Small intestine (tissue), 7 donors: ENCODE measurements at regions not wholly inside any gene's neighbourhood (a gene's known extent, or its start where the extent isn't known, plus 50 kb on each side); places are given as distances from the start of the nearest gene placed in this dataset.

Source experiments
- DNase-seq, 2 donors: peaks; one replicate each; pipeline versions ENCODE4 v3.0.0 to v3.0.0-alpha.2; 2013
- FAIRE-seq: peaks from 2 replicates; lab custom pipeline; 2012; peaks lifted over from hg19 to GRCh38; lab: Jason Lieb, UNC
- H3K27ac ChIP-seq, 3 donors: one replicate each; pipeline ENCODE4 v1.5.1; 2013; ENCODE audit warnings: low read length in 2 of 3, mild to moderate bottlenecking in 2 of 3, control low read depth in 1 of 3, inconsistent platforms in 1 of 3, low read depth in 1 of 3, moderate library complexity in 1 of 3
- H3K27me3 ChIP-seq, 3 donors: one replicate each; pipeline ENCODE4 v1.6.1; 2013; ENCODE audit warnings: low read length in 3 of 3, inconsistent platforms in 1 of 3; ENCODE audit not compliant: control insufficient read depth in 3 of 3, insufficient read depth in 3 of 3
- H3K36me3 ChIP-seq, 3 donors: one replicate each; pipeline ENCODE4 v1.6.1; 2013; ENCODE audit warnings: low read length in 3 of 3, inconsistent platforms in 1 of 3, low read depth in 1 of 3, mild to moderate bottlenecking in 1 of 3, moderate library complexity in 1 of 3; ENCODE audit not compliant: control insufficient read depth in 3 of 3, insufficient read depth in 2 of 3
- H3K4me1 ChIP-seq, 3 donors: one replicate each; pipeline ENCODE4 v1.6.1; 2013; ENCODE audit warnings: low read length in 2 of 3, inconsistent platforms in 1 of 3, low read depth in 1 of 3, mild to moderate bottlenecking in 1 of 3, moderate library complexity in 1 of 3; ENCODE audit not compliant: control insufficient read depth in 3 of 3, insufficient read depth in 2 of 3
- H3K4me3 ChIP-seq, 3 donors: one replicate each; pipeline ENCODE4 v1.5.1; 2013; ENCODE audit warnings: low read length in 3 of 3, control low read depth in 1 of 3, inconsistent platforms in 1 of 3, low read depth in 1 of 3, mild to moderate bottlenecking in 1 of 3, moderate library complexity in 1 of 3
- H3K9me3 ChIP-seq, 2 donors: one replicate each; pipeline ENCODE4 v1.6.1; 2013; ENCODE audit warnings: low read depth in 1 of 2, low read length in 1 of 2; ENCODE audit not compliant: control insufficient read depth in 2 of 2, insufficient read depth in 1 of 2
- WGBS, 3 donors: extraction: QIAGEN DNeasy Blood & Tissue Kit; methylation state at CpG; one replicate each; pipeline ENCODE4 v1.1.7; 2013; 5-methylcytosine and 5-hydroxymethylcytosine counted together
- donor health status: healthy with polysubstance abuse.
- donor health status: control.
- donor health status: control.
- donor health status: Bipolar disorder and iron deficiency.
- donor health status: healthy.

GRCh38 chr11:92636543-92637188, 332.8 kb upstream of the MTNR1B start:
- no peaks in the 10 kb centered on the region for H3K36me3 ChIP-seq
- WGBS, 3 donors, result 73 to 75% (median 75%) methylated on average over 3 of the region's 3 CpGs

GRCh38 chr11:92638678-92639077, 330.8 kb upstream of the MTNR1B start:
- no peak for DNase-seq
- Histone ChIP-seq H3K27me3 (no peaks in the 10 kb centered on the region), H3K4me1 (no peaks in the 10 kb centered on the region), H3K4me3 (no peak overlapping the region), H3K9me3 (no peaks in the 10 kb centered on the region), H3K27ac (no peak overlapping the region), H3K36me3 (no peaks in the 10 kb centered on the region)
- FAIRE-seq, result no peak
- 50 to 74% (median 59%) methylated on average over 3 of the region's 3 CpGs for WGBS, 3 donors

More at GRCh38 chr11:92636543-92637188, 332.8 kb upstream of the MTNR1B start:
- Histone ChIP-seq H3K27ac (no peak overlapping the region), H3K4me3 (no peak overlapping the region), H3K4me1 (no peaks in the 10 kb centered on the region), H3K9me3 (no peaks in the 10 kb centered on the region), H3K27me3 (no peaks in the 10 kb centered on the region)
- no peak for DNase-seq
- FAIRE-seq, result no peak

GRCh38 chr11:92642177-92642931, 327.1 kb upstream of the MTNR1B start:
- no peaks in the 10 kb centered on the region for H3K27me3 ChIP-seq
- H3K9me3 ChIP-seq, result no peaks in the 10 kb centered on the region
- H3K4me3 ChIP-seq, result no peak overlapping the region
- no peak overlapping the region for H3K27ac ChIP-seq
- no peaks in the 10 kb centered on the region for H3K4me1 ChIP-seq
- DNase-seq, result no peak
- H3K36me3 ChIP-seq, result no peaks in the 10 kb centered on the region
- FAIRE-seq, result no peak

- FAIRE-seq (no peak), DNase-seq (no peak)
- 18 to 68% (median 48%) methylated on average over 2 of the region's 2 CpGs for WGBS, 3 donors
- Histone ChIP-seq H3K4me1 (no peaks in the 10 kb centered on the region), H3K27ac (no peak overlapping the region), H3K27me3 (no peaks in the 10 kb centered on the region), H3K4me3 (no peak overlapping the region), H3K36me3 (no peaks in the 10 kb centered on the region), H3K9me3 (no peaks in the 10 kb centered on the region)
Measured at GRCh38 chr11:92643827-92644226, 325.6 kb upstream of the MTNR1B start.

GRCh38 chr11:92644595-92645445, 324.6 kb upstream of the MTNR1B start:
- no peak for DNase-seq
- Histone ChIP-seq H3K9me3 (no peaks in the 10 kb centered on the region), H3K27me3 (no peaks in the 10 kb centered on the region), H3K4me3 (no peak overlapping the region), H3K27ac (no peak overlapping the region), H3K36me3 (no peaks in the 10 kb centered on the region), H3K4me1 (no peaks in the 10 kb centered on the region)
- WGBS, 3 donors, result 77 to 86% (median 79%) methylated on average over 10 of the region's 10 CpGs
- FAIRE-seq, result no peak

- no peaks in the 10 kb centered on the region for H3K4me1 ChIP-seq
- 73 to 82% (median 80%) methylated on average over 2 of the region's 2 CpGs for WGBS, 3 donors
- FAIRE-seq (no peak), DNase-seq (no peak)
- H3K27me3 ChIP-seq, result peaks cover 0 to 2% (median 0%) of the 10 kb centered on the region in 3 donors
- H3K4me3 ChIP-seq, result no peak overlapping the region
- no peaks in the 10 kb centered on the region for H3K9me3 ChIP-seq
- no peak overlapping the region for H3K27ac ChIP-seq
- H3K36me3 ChIP-seq, result no peaks in the 10 kb centered on the region
Measured at GRCh38 chr11:92651159-92651558, 318.3 kb upstream of the MTNR1B start.

GRCh38 chr11:92653454-92653853, 316.0 kb upstream of the MTNR1B start:
- Histone ChIP-seq H3K27ac (no peak overlapping the region), H3K9me3 (no peaks in the 10 kb centered on the region), H3K27me3 (peaks cover 0 to 2% (median 0%) of the 10 kb centered on the region in 3 donors), H3K36me3 (no peaks in the 10 kb centered on the region), H3K4me3 (no peak overlapping the region), H3K4me1 (no peaks in the 10 kb centered on the region)
- FAIRE-seq, result no peak
- no peak for DNase-seq

- Histone ChIP-seq H3K4me1 (no peaks in the 10 kb centered on the region), H3K9me3 (no peaks in the 10 kb centered on the region), H3K27me3 (peaks cover 0 to 2% (median 0%) of the 10 kb centered on the region in 3 donors), H3K36me3 (no peaks in the 10 kb centered on the region), H3K4me3 (no peak overlapping the region), H3K27ac (no peak overlapping the region)
- WGBS, 3 donors, result 42 to 67% (median 45%) methylated on average over 2 of the region's 2 CpGs
- FAIRE-seq (no peak), DNase-seq (no peak)
Measured at GRCh38 chr11:92656783-92657182, 312.7 kb upstream of the MTNR1B start.
